ENCODE measurements at regions not wholly inside any gene's neighbourhood (a gene's known extent, or its start where the extent isn't known, plus 50 kb on each side); places are given as distances from the start of the nearest gene placed in this dataset.

DNA sequence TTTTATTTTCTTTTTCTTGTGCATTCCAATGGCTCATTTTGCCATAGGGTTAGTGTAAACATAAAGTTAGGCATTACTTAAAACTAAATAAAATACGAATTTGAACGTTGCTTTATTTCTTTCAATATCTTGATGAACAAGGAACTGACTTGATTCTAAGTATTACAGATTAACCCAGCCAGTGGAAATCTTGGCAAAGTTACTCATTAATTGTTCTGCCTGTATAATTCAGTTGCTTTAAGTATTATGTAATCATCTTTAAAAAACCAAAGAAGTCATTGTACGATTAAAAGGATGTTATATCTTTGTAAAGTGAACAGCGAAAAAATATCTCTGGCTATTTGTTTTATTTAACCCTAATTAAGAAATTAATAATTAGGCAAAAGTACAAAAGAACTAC is 737.9 kb upstream of the BCHE start:
- no peak for TF ChIP-seq POLR2AphosphoS5 (IDR thresholded peaks at IDR 0.05; ENCODE audit: low read depth, low read length)
- no peak for TF ChIP-seq POLR2A (IDR thresholded peaks at IDR 0.05; ENCODE audit: low read depth, low read length)

Data from GM12892 (cell line).